IMR-90 (cell line): ENCODE measurements at regions not wholly inside any gene's neighbourhood (a gene's known extent, or its start where the extent isn't known, plus 50 kb on each side); places are given as distances from the start of the nearest gene placed in this dataset.

Experiments
- ATAC-seq: fragments of 200-7000 bp; cut with Tn5 transposase; 2 replicates; pipeline ENCODE4 v1.9.1; 2020; ENCODE audit warnings: low read depth, mild to moderate bottlenecking, moderate library complexity
- BruUV-seq: library from RNA; stranded (reverse); fragments of 400-500 nt; replicated peaks from 2 replicates; lab custom pipeline; 2021; lab: Mats Ljungman, UMichigan
- CTCF ChIA-PET: fragments of 300-600 bp; formaldehyde crosslinking; extraction: SDS; loops from one replicate; lab custom pipeline; 2021; ENCODE audit warnings: antibody characterized with exemption; lab: Yijun Ruan, JAX
- POLR2A ChIA-PET: fragments of 300-600 bp; sonication (Branson Sonifier 250); formaldehyde crosslinking; loops from one replicate; lab custom pipeline; 2022; ENCODE audit warnings: antibody characterized with exemption; ENCODE audit not compliant: unreplicated experiment; lab: Charles Lee
- DNase-seq: peaks from one replicate; pipeline ENCODE4 v3.0.0; 2013
- H2AFZ ChIP-seq: replicated peaks from 2 replicates; pipeline ENCODE3; 2013; ENCODE audit warnings: low read length, mild to moderate bottlenecking; ENCODE audit not compliant: poor library complexity
- H2AK5ac ChIP-seq: 2 replicates; pipeline ENCODE4 v1.6.1; 2013; ENCODE audit warnings: low read depth, low read length, inconsistent platforms
- H2AK9ac ChIP-seq: replicated peaks from 2 replicates; pipeline ENCODE3; 2013; ENCODE audit warnings: mild to moderate bottlenecking, low read depth, low read length, moderate library complexity; ENCODE audit not compliant: poor library complexity
- H2BK120ac ChIP-seq: 2 replicates; pipeline ENCODE4 v1.6.1; 2013; ENCODE audit warnings: low read depth, low read length, inconsistent platforms
- H2BK15ac ChIP-seq: 3 replicates; pipeline ENCODE4 v1.6.1; 2013; ENCODE audit warnings: low read depth, low read length, inconsistent platforms
- H2BK20ac ChIP-seq: 2 replicates; pipeline ENCODE4 v1.6.1; 2013; ENCODE audit warnings: low read depth, mild to moderate bottlenecking, inconsistent platforms, low read length, moderate library complexity
- H2BK5ac ChIP-seq: 2 replicates; pipeline ENCODE4 v1.6.1; 2013; ENCODE audit warnings: mild to moderate bottlenecking, low read depth, low read length, inconsistent platforms; ENCODE audit not compliant: poor library complexity, severe bottlenecking
- H3K14ac ChIP-seq: replicated peaks from 2 replicates; pipeline ENCODE4 v1.6.1; 2013; ENCODE audit warnings: low read depth, low read length, inconsistent platforms
- H3K18ac ChIP-seq: 2 replicates; pipeline ENCODE4 v1.6.1; 2013; ENCODE audit warnings: low read depth, low read length, control low read depth
- H3K23ac ChIP-seq: 2 replicates; pipeline ENCODE4 v1.6.1; 2013; ENCODE audit warnings: low read depth, low read length, inconsistent platforms
- H3K27ac ChIP-seq: 2 replicates; pipeline ENCODE4 v1.5.1; 2013; ENCODE audit warnings: mild to moderate bottlenecking, control low read depth, low read length; ENCODE audit not compliant: insufficient read depth
- H3K27me3 ChIP-seq: 2 replicates; pipeline ENCODE4 v1.6.1; 2013; ENCODE audit warnings: low read length; ENCODE audit not compliant: control insufficient read depth, insufficient read depth
- H3K36me3 ChIP-seq: 2 replicates; pipeline ENCODE4 v1.6.1; 2013; ENCODE audit warnings: low read length, mixed read lengths; ENCODE audit not compliant: control insufficient read depth, insufficient read depth
- H3K4ac ChIP-seq: 2 replicates; pipeline ENCODE4 v1.6.1; 2013; ENCODE audit warnings: low read depth, low read length, inconsistent platforms
- H3K4me1 ChIP-seq: 2 replicates; pipeline ENCODE4 v1.6.1; 2013; ENCODE audit warnings: low read length, mixed read lengths; ENCODE audit not compliant: control insufficient read depth, insufficient read depth
- H3K4me2 ChIP-seq: 2 replicates; pipeline ENCODE4 v1.6.1; 2013; ENCODE audit warnings: low read depth, mild to moderate bottlenecking, control low read depth, low read length, moderate library complexity
- H3K4me3 ChIP-seq: 2 replicates; pipeline ENCODE4 v1.5.1; 2013; ENCODE audit warnings: low read depth, mild to moderate bottlenecking, control low read depth, low read length, moderate library complexity; ENCODE audit not compliant: insufficient read depth
- H3K56ac ChIP-seq: 2 replicates; pipeline ENCODE4 v1.6.1; 2013; ENCODE audit warnings: low read length, inconsistent platforms; ENCODE audit not compliant: insufficient read depth; ENCODE audit errors: extremely low read depth
- H3K79me1 ChIP-seq, 2 experiments: 2 replicates each; pipeline ENCODE4 v1.6.1; 2013; ENCODE audit warnings: low read length in 2 of 2, inconsistent platforms in 1 of 2, low read depth in 1 of 2
- H3K9ac ChIP-seq: 2 replicates; pipeline ENCODE4 v1.6.1; 2013; ENCODE audit warnings: low read depth, low read length, control low read depth
- H3K9me1 ChIP-seq: 2 replicates; pipeline ENCODE4 v1.6.1; 2013; ENCODE audit warnings: low read length, inconsistent platforms; ENCODE audit not compliant: insufficient read depth
- H3K9me3 ChIP-seq: 2 replicates; pipeline ENCODE4 v1.6.1; 2013; ENCODE audit warnings: low read length; ENCODE audit not compliant: control insufficient read depth, insufficient read depth
- H4K20me1 ChIP-seq: 2 replicates; pipeline ENCODE4 v1.6.1; 2013; ENCODE audit warnings: low read length, inconsistent platforms; ENCODE audit not compliant: insufficient read depth
- H4K5ac ChIP-seq: 2 replicates; pipeline ENCODE4 v1.6.1; 2013; ENCODE audit warnings: mild to moderate bottlenecking, low read depth, low read length, control low read depth
- H4K8ac ChIP-seq, 2 experiments: 2 replicates each; pipeline ENCODE4 v1.6.1; 2013; ENCODE audit warnings: low read depth in 2 of 2, low read length in 2 of 2, control low read depth in 1 of 2, inconsistent platforms in 1 of 2
- H4K91ac ChIP-seq: 2 replicates; pipeline ENCODE4 v1.6.1; 2013; ENCODE audit warnings: low read depth, low read length, inconsistent platforms; ENCODE audit not compliant: insufficient read depth
- BHLHE40 ChIP-seq: fragments of 150-350 bp; IDR thresholded peaks from 2 replicates; pipeline ENCODE4 v1.6.1; 2016; ENCODE audit warnings: mild to moderate bottlenecking, low read depth, low read length
- CEBPB ChIP-seq: IDR thresholded peaks from 2 replicates; pipeline ENCODE4 v1.6.1; 2012; ENCODE audit warnings: low read depth, low read length, improper control_type of control experiment
- ELK1 ChIP-seq: fragments of 150-350 bp; IDR thresholded peaks from 2 replicates; pipeline ENCODE4 v1.6.1; 2016; ENCODE audit warnings: low read depth, mild to moderate bottlenecking, low read length, moderate library complexity, borderline replicate concordance
- MAZ ChIP-seq: IDR thresholded peaks from 2 replicates; pipeline ENCODE4 v1.6.1; 2012; ENCODE audit warnings: low read depth, mild to moderate bottlenecking, low read length, improper control_type of control experiment, moderate library complexity, borderline replicate concordance
- MXI1 ChIP-seq: IDR thresholded peaks from 2 replicates; pipeline ENCODE4 v1.6.1; 2012; ENCODE audit warnings: low read depth, mild to moderate bottlenecking, low read length, moderate library complexity, borderline replicate concordance
- POLR2A ChIP-seq: IDR thresholded peaks from 2 replicates; pipeline ENCODE4 v1.6.1; 2012; ENCODE audit warnings: mild to moderate bottlenecking, low read depth, low read length
- RCOR1 ChIP-seq: IDR thresholded peaks from 2 replicates; pipeline ENCODE4 v1.6.1; 2012; ENCODE audit warnings: mild to moderate bottlenecking, low read length, improper control_type of control experiment; ENCODE audit not compliant: insufficient replicate concordance
- SMC3 ChIP-seq: fragments of 150-350 bp; IDR thresholded peaks from 2 replicates; pipeline ENCODE4 v1.6.1; 2016; ENCODE audit warnings: low read depth, mild to moderate bottlenecking, antibody characterized with exemption, low read length, moderate library complexity
- USF2 ChIP-seq: fragments of 150-350 bp; IDR thresholded peaks from 2 replicates; pipeline ENCODE4 v1.6.1; 2017; ENCODE audit warnings: mild to moderate bottlenecking, antibody characterized with exemption, low read length, low read depth
- dilution Hi-C: fragments of 300-500 bp; cut with HindIII; formaldehyde crosslinking; loops from one replicate; pipeline ENCODE4 v1.14.3; 2018; ENCODE audit warnings: low sequenced_read_pairs; ENCODE audit not compliant: unreplicated experiment
- in situ Hi-C: fragments of 300-500 bp; cut with MboI; formaldehyde crosslinking; loops from 3 replicates; pipeline ENCODE4 v1.14.3; 2019; ENCODE audit warnings: low sequenced_read_pairs, inconsistent platforms, mixed read lengths
- intact Hi-C: fragments of 100-400 bp; cut with micrococcal nuclease; formaldehyde crosslinking; loops from 2 replicates; pipeline ENCODE4 v1.10.0; 2022

- ATAC-seq, result no peak
- dilution Hi-C loops, result no loop called here
- H2BK20ac ChIP-seq, result no peak overlapping the region
Measured at GRCh38 chr3:151989621-151990020, 116.2 kb downstream of the SUCNR1 start.

More at GRCh38 chr3:151989621-151990020, 116.2 kb downstream of the SUCNR1 start:
- no peak for TF ChIP-seq RCOR1
- no peak for TF ChIP-seq MXI1
- TF ChIP-seq BHLHE40, result no peak
- no peak for TF ChIP-seq ELK1
- no peak for TF ChIP-seq SMC3
- TF ChIP-seq POLR2A, result no peak
- no peak for TF ChIP-seq CEBPB
- TF ChIP-seq MAZ, result no peak
- no peak for TF ChIP-seq USF2
- no peak overlapping the region for H3K9ac ChIP-seq
- intact Hi-C loops, result no loop called here
- ChIA-PET CTCF (no interaction called here), POLR2A (interaction anchor here (0.6 kb wide), 1 partner anchor 1650 kb away, joined by 3 read pairs; no protein-coding TSS in a partner anchor)
- H3K4me2 ChIP-seq, result no peak overlapping the region
- H3K4me1 ChIP-seq, result no peaks in the 10 kb centered on the region
- H3K18ac ChIP-seq, result no peak overlapping the region
- H3K9me3 ChIP-seq, result no peaks in the 10 kb centered on the region
- no peaks in the 10 kb centered on the region for H3K9me1 ChIP-seq
- H3K36me3 ChIP-seq, result no peaks in the 10 kb centered on the region
- no peak overlapping the region for H2AK5ac ChIP-seq
- no peak overlapping the region for H2AFZ ChIP-seq
- no peak overlapping the region for H4K8ac ChIP-seq
- in situ Hi-C loops, result no loop called here
- H3K4me3 ChIP-seq, result no peak overlapping the region
- no peak overlapping the region for H3K27ac ChIP-seq
- H3K23ac ChIP-seq, result no peak overlapping the region
- no peak overlapping the region for H3K14ac ChIP-seq
- no peaks in the 10 kb centered on the region for H4K20me1 ChIP-seq
- H4K5ac ChIP-seq, result no peak overlapping the region
- no peak for DNase-seq
- no peak overlapping the region for H2AK9ac ChIP-seq
- no peaks in the 10 kb centered on the region for H3K79me1 ChIP-seq
- no peaks in the 10 kb centered on the region for H3K27me3 ChIP-seq
- no peak overlapping the region for H2BK5ac ChIP-seq
- no TSS peak for BruUV-seq
- H2BK120ac ChIP-seq, result no peak overlapping the region
- H2BK15ac ChIP-seq, result no peak overlapping the region
- H3K4ac ChIP-seq, result no peak overlapping the region
- no peak overlapping the region for H4K91ac ChIP-seq
- no peak overlapping the region for H3K56ac ChIP-seq
